ENCODE measurements at regions not wholly inside any gene's neighbourhood (a gene's known extent, or its start where the extent isn't known, plus 50 kb on each side); places are given as distances from the start of the nearest gene placed in this dataset.
"Not testable (repeated sequence)": the region's sequence is repeated elsewhere in the genome, so short reads cannot be mapped to it uniquely, and the experiment has no call there.

DNA sequence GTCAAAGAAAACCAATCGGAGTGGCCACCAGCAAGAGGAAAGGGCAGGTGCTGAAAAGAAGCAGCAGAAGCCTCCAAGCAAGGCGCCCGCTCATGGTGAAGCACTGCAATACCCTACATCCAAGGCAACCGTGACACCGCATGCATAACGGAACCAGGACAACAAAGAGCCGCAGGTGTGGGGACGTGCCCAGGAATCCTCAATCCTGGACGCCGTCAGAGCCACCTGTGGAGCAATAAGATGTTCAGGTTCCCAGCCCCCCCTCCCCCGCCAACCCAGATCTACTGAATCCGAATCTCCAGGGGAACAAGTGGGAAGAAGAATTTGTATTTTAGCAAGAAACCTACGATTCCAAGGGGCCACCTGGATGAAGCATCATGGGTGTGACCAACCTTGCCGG is 70.8 kb downstream of the SHANK2 start:
- no peak for DNase-seq

DNA sequence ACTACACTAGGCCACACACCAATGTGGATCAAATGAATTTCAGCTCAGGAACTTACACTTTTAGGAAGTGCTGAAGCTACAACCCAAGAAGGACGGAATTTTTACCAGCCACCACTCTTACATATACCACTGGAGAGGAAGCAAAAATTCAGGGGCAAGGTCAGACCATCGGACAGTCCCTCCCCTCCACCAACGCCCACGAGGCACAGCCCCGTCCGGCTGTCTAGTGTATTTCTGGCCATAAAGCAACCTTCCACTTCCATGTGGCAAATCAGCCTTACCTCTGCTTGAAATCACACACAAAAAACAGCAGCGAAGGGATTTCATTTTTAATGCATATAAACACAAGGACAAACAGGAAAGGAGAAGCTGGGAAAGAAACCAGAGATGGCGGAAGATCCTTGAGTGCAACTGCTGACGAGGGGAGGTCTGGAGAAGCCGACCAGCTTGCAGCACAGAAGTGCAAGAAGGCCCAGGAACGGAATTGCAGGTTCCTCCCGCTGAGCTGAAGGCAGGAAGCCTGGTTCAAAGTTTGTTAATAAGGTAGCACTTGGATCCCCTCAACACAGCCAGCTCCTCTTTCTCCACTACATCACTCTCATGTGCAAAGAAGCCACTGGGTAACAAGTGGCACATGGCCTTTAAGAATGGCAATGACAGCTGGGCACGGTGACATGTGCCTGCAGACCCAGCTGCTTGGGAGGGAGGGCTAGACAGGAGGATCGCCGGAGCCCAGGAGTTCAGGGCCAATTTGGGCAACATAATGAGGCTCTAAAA is 71.5 kb downstream of the SHANK2 start:
- no peak for DNase-seq

GRCh38 chr11:71179877-71180605 is 72.3 kb downstream of the SHANK2 start:
- no peak for DNase-seq

DNA sequence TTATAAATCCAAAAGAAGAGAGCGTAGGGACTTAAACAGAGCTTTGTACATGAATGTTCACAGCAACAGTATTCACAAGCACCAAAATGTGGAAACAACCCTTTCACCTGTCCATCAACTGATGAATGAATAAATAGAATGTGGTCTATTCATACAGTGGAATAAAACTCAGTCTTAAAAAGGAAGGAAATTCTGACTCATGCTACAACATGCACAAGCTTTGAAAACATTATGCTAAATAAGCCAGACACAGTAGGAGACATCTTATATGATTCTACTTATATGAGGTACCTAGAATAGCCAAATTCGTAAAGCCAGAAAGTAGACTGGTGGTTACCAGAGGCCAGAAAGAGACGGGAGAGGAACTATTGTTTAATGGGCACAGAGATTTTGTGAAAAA is 74.3 kb downstream of the SHANK2 start:
- no peak for DNase-seq

- no peak for DNase-seq
Observed at GRCh38 chr11:71176812-71177211, 75.6 kb downstream of the SHANK2 start.

DNA sequence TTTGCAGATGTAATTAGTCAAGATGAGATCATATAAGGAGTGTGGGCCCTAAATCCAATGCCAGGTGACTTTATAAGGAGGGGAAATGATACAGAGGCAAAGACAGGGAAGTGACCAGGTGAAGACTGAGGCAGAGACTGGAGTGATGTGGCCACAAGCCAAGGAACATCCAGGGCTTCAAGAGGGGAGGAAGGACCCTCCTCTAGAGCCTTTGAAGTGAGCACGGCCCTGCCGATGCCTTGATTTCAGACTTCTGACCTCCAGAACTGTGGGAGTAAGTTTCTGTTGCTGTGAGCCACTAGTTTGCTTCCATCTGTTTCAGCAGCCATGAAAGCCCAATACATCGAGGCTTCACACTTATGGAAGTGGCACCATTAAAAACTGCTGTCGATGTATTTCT is 78.7 kb downstream of the SHANK2 start:
- DNase-seq: no peak

- DNase-seq: no peak
Observed at GRCh38 chr11:71172680-71173079, 79.7 kb downstream of the SHANK2 start.

DNA sequence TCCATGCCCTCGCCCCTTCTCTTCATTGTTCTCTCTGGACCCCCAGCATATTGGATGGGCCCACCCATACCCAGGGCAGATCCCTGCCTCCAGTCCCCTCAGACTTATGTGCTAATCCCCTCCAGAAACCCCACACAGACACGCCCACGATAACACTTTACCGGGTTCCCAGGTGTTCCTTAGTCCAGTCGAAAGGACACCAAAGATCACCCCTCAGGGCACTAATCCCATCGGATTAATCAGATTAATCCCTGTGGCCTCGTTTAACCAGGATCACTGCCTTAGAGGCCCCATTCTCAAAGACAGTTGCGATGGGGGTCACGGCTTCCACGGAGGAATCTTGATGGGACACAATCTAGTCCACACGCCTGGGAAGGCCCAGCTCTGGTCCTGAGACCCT is 80.8 kb downstream of the SHANK2 start:
- no peak for DNase-seq

GRCh38 chr11:71170624-71171423 is 81.6 kb downstream of the SHANK2 start:
- no peak for DNase-seq

- DNase-seq: no peak
Observed at GRCh38 chr11:71169313-71169712, 83.1 kb downstream of the SHANK2 start.

GRCh38 chr11:71167814-71168213 is 84.6 kb downstream of the SHANK2 start:
- DNase-seq: not testable (repeated sequence)

DNA sequence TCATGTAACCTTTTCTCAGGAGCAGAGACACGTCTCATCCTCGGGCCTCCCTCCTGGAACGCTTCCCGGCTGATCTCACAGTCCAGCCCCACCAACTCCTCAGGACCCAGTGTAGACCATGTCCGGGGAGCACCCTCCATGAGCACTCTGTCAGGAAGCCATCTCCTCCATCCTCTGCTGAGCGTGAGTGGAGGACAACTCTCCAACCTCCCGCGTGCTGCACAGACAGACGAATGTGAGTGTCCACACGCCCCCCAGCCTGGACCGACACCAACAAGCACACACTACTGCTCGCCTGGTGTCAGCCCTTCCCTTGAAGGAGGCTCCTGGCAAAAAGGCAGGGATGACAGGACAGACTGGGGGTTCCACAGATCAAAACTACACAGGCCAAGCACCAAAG is 86.6 kb downstream of the SHANK2 start:
- no peak for DNase-seq

DNA sequence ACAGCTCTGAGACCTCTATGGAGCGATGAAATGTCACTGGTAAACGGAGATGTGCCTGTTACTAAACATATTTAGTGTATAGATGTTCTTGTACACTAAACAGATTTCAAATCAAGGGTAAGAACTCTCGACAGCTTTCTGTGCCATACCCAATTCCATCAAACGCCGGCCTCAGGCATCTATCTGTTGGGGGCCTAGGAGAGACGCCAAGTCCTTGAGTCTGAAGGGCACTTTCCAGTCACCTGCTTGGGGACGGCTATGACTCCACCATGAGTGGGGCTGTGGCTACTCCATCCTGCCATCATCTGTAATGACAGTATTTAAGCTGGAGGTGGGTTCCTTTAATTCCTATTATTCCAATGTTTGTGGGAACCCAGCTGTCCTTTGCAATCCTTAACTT is 87.8 kb downstream of the SHANK2 start:
- DNase-seq: no peak

- DNase-seq: no peak
Observed at GRCh38 chr11:71164186-71164585, 88.2 kb downstream of the SHANK2 start.

GRCh38 chr11:71163371-71163770 is 89.0 kb downstream of the SHANK2 start:
- no peak for DNase-seq

GRCh38 chr11:71158936-71159335 is 93.4 kb downstream of the SHANK2 start:
- DNase-seq: no peak

DNA sequence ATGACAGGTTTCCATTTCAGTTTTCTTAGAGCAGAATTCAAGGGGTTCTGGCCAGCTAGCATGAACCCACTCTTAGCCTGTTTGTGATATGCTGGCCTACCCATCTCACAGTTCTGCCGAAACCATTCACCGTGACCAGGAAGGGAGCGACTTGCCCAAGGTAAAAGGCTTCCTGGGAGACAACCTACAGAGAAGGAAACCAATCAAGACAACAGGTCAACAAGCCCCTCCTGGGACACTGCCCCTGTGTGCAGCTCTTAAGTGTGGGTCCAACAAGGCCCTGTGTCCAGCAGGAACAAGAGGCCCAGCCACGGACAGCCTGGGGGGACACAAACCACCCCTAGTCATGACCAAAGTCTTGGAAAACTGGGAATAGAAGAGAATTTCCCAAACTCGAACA is 94.7 kb downstream of the SHANK2 start:
- not testable (repeated sequence) for DNase-seq

DNA sequence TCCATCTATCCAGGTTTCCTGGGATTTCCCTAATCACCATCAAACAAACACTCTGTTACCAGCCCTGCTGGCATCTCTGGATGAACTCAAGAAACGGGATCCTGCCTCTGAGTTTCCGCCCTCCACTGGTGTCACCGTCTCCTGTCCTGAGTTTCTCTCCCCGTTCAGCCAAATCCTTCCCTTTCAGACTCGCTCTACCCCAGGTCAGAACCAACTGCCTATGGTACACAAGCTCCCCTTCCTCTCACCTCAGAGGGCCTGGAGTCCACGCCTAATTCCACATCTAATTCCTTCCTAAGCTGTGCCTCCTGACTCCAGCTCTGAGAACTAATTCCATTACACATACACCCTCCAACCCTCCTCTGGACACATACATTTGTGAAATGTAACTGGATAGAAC is 96.1 kb downstream of the SHANK2 start:
- no peak for DNase-seq

- DNase-seq: no peak
Observed at GRCh38 chr11:71155846-71156245, 96.5 kb downstream of the SHANK2 start.

DNA sequence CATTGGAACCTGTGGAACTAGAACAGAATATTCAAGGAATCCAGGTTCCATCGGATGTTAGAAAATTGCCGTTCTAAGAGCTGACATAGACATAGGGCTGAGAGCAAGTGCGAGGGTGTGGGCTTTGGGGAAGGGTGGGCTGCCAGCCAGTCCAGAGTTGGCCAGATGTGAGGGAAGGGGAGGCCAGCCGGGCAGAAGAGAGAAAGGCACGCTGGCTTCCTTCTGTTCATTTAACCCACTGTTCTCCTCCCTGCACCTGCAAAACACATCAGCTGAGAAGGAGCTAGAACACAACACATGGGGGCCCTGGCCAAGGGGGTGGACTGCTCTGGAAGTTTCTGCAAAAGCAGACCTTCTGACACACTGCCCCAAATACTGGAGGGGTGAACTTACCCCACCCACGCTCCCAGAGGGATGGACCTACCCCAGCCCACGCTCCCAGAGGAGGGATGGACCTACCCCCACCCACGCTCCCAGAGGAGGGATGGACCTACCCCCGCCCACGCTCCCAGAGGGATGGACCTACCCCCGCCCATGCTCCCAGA is 98.0 kb downstream of the SHANK2 start:
- DNase-seq: no peak

DNA sequence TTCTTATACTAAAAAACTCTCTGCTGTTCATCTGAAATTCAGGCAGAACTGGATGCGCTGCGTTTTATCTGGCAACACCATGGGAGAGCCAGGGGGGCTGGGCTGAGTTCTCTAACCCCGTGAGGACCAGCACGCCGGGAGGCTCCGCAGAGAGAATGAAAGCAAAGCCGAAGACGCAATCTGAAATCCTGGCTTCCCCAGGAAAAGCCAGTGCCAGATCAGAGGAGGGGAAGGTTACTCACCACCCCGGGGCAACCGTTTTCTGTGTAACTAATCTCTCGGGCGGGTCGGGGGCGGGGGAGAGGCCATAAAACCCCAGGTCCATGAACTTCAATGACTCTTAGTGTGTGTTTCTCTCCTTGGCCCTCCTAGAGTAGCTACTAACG is 99.4 kb downstream of the SHANK2 start:
- DNase-seq: no peak

GRCh38 chr11:71152312-71153004 is 99.9 kb downstream of the SHANK2 start:
- DNase-seq: not testable (repeated sequence)

- DNase-seq: no peak
Observed at GRCh38 chr11:71151561-71151960, 100.8 kb downstream of the SHANK2 start.

Data from hippocampal formation (tissue), 2 donors.